Fibroblast of lung (primary cell): ENCODE measurements at regions not wholly inside any gene's neighbourhood (a gene's known extent, or its start where the extent isn't known, plus 50 kb on each side); places are given as distances from the start of the nearest gene placed in this dataset.

Experiments
- CTCF ChIP-seq, 2 donors: IDR thresholded peaks in 1 of 2; conservative IDR thresholded peaks in 1 of 2; 1 replicate in 1 of 2; 2 replicates in 1 of 2; pipeline ENCODE4 v1.5.1; 2011 to 2012; ENCODE audit warnings: low read length in 2 of 2, control low read depth in 1 of 2, inconsistent platforms in 1 of 2, low read depth in 1 of 2, mild to moderate bottlenecking in 1 of 2
- EZH2 ChIP-seq: IDR thresholded peaks from 2 replicates; pipeline ENCODE4 v1.5.1; 2012; ENCODE audit warnings: low read length, control low read depth, mild to moderate bottlenecking; ENCODE audit errors: missing control alignments

GRCh38 chr3:46112296-46112695 lies 85.0 kb upstream of the XCR1 start:
- no peak for TF ChIP-seq EZH2
- no peak for TF ChIP-seq CTCF (conservative IDR thresholded peaks at IDR 0.05 in 1 of 2, IDR thresholded peaks at IDR 0.05 in 1 of 2; ENCODE audit: low read depth in 1 of 2, low read length in 2 of 2)
